ENCODE measurements at regions not wholly inside any gene's neighbourhood (a gene's known extent, or its start where the extent isn't known, plus 50 kb on each side); places are given as distances from the start of the nearest gene placed in this dataset.

GRCh38 chr20:6940048-6940447, 172.6 kb downstream of the BMP2 start:
- TF ChIP-seq CTCF (IDR thresholded peaks at IDR 0.05) (no peak), POLR2AphosphoS5 (IDR thresholded peaks at IDR 0.05) (no peak), POLR2A (IDR thresholded peaks at IDR 0.05) (no peak)
